Occipital lobe (tissue), 1 donor: ENCODE measurements at regions not wholly inside any gene's neighbourhood (a gene's known extent, or its start where the extent isn't known, plus 50 kb on each side); places are given as distances from the start of the nearest gene placed in this dataset.
A peak's percentile ranks its signal among the peaks of the same experiment; 100 is the strongest.

Experiments used
- DNase-seq: peaks from one replicate; lab custom pipeline; 2025; lab: John Stamatoyannopoulos, UW

GRCh38 chr1:209367061-209367772 lies 216.3 kb upstream of the CAMK1G start:
- no peak for DNase-seq

- DNase-seq = peak; percentile 61
Observed at GRCh38 chr1:209368864-209369598, 214.5 kb upstream of the CAMK1G start.

GRCh38 chr1:209370241-209370995 lies 213.1 kb upstream of the CAMK1G start:
- DNase-seq = no peak

- no peak for DNase-seq
Observed at GRCh38 chr1:209375097-209375496, 208.4 kb upstream of the CAMK1G start.

- DNase-seq = no peak
Observed at GRCh38 chr1:209375671-209376365, 207.7 kb upstream of the CAMK1G start.

GRCh38 chr1:209376774-209377173 lies 206.7 kb upstream of the CAMK1G start:
- no peak for DNase-seq

GRCh38 chr1:209377995-209378394 lies 205.5 kb upstream of the CAMK1G start:
- no peak for DNase-seq

- DNase-seq = no peak
Observed at GRCh38 chr1:209379280-209379679, 204.2 kb upstream of the CAMK1G start.

- no peak for DNase-seq
Observed at GRCh38 chr1:209380420-209380819, 203.1 kb upstream of the CAMK1G start.

- no peak for DNase-seq
Observed at GRCh38 chr1:209382231-209383100, 201.0 kb upstream of the CAMK1G start.

- no peak for DNase-seq
Observed at GRCh38 chr1:209383422-209383821, 200.1 kb upstream of the CAMK1G start.

- DNase-seq = no peak
Observed at GRCh38 chr1:209383907-209384709, 199.4 kb upstream of the CAMK1G start.

- DNase-seq = no peak
Observed at GRCh38 chr1:209384710-209385550, 198.6 kb upstream of the CAMK1G start.

GRCh38 chr1:209386156-209386555 lies 197.4 kb upstream of the CAMK1G start:
- DNase-seq = no peak

GRCh38 chr1:209387271-209387968 lies 196.1 kb upstream of the CAMK1G start:
- no peak for DNase-seq

GRCh38 chr1:209387969-209388329 lies 195.6 kb upstream of the CAMK1G start:
- DNase-seq = no peak

GRCh38 chr1:209388358-209388757 lies 195.2 kb upstream of the CAMK1G start:
- no peak for DNase-seq

GRCh38 chr1:209389258-209389657 lies 194.3 kb upstream of the CAMK1G start:
- DNase-seq = no peak
